GM12878 (cell line): ENCODE measurements at regions not wholly inside any gene's neighbourhood (a gene's known extent, or its start where the extent isn't known, plus 50 kb on each side); places are given as distances from the start of the nearest gene placed in this dataset.

ENCODE experiments used
- ATAC-seq: fragments of 200-7000 bp; cut with Tn5 transposase; 3 replicates; pipeline ENCODE4 v1.9.1; 2020; ENCODE audit warnings: mild to moderate bottlenecking, moderate library complexity
- BruUV-seq: library from RNA; stranded (reverse); fragments of 400-500 nt; replicated peaks from 2 replicates; lab custom pipeline; 2021; lab: Mats Ljungman, UMichigan
- CTCF ChIA-PET: fragments of 300-600 bp; sonication (Branson Sonifier 250); formaldehyde crosslinking; extraction: SDS; loops from one replicate; lab custom pipeline; 2021; ENCODE audit warnings: inconsistent platforms; lab: Yijun Ruan, JAX
- POLR2A ChIA-PET: fragments of 350-600 bp; formaldehyde crosslinking; extraction: SDS; loops from one replicate; lab custom pipeline; 2021; ENCODE audit warnings: inconsistent platforms; lab: Charles Lee
- RAD21 ChIA-PET: fragments of 300-600 bp; sonication (Branson Sonifier 250); formaldehyde crosslinking; loops from one replicate; lab custom pipeline; 2023; ENCODE audit warnings: antibody characterized with exemption; ENCODE audit not compliant: unreplicated experiment; lab: Charles Lee
- SMC1A ChIA-PET: fragments of 300-600 bp; sonication (Branson Sonifier 250); formaldehyde crosslinking; loops from one replicate; lab custom pipeline; 2023; ENCODE audit not compliant: unreplicated experiment, uncharacterized antibody; lab: Charles Lee
- DNase-seq: peaks from one replicate; pipeline ENCODE4 v3.0.0-alpha.2; 2011; ENCODE audit warnings: low read depth, low spot score
- FAIRE-seq: peaks from 3 replicates; lab custom pipeline; 2011; peaks lifted over from hg19 to GRCh38; lab: Jason Lieb, UNC
- H2AFZ ChIP-seq: 2 replicates; pipeline ENCODE4 v1.6.0; 2011; ENCODE audit warnings: low read depth, low read length, control low read depth; ENCODE audit not compliant: control insufficient read depth
- H3K27ac ChIP-seq: 2 replicates; pipeline ENCODE4 v1.5.1; 2011; ENCODE audit warnings: control low read depth; ENCODE audit not compliant: control insufficient read depth, insufficient read depth
- H3K27me3 ChIP-seq, 2 experiments: replicated peaks in 1 of 2; 2 replicates each; pipeline versions ENCODE4 v1.6.0 to v1.6.1; 2011; ENCODE audit warnings: low read length in 1 of 2; ENCODE audit not compliant: control insufficient read depth in 2 of 2, insufficient read depth in 2 of 2
- H3K36me3 ChIP-seq, 2 experiments: 2 replicates each; pipeline ENCODE4 v1.5.1; 2011; ENCODE audit warnings: low read length in 1 of 2; ENCODE audit not compliant: control insufficient read depth in 2 of 2, insufficient read depth in 2 of 2
- H3K4me1 ChIP-seq: 2 replicates; pipeline ENCODE4 v1.6.1; 2011; ENCODE audit warnings: mild to moderate bottlenecking, low read length, moderate library complexity, mixed read lengths; ENCODE audit not compliant: control insufficient read depth, insufficient read depth
- H3K4me2 ChIP-seq: 2 replicates; pipeline ENCODE4 v1.6.0; 2011; ENCODE audit warnings: control low read depth; ENCODE audit not compliant: control insufficient read depth, insufficient read depth
- H3K4me3 ChIP-seq: fragments of 200-600 bp; sonication (generic); 2 replicates; pipeline ENCODE4 v1.5.1; 2016
- H3K79me2 ChIP-seq: 2 replicates; pipeline ENCODE4 v1.6.0; 2011; ENCODE audit warnings: low read length; ENCODE audit not compliant: control insufficient read depth, insufficient read depth
- H3K9ac ChIP-seq: 2 replicates; pipeline ENCODE4 v1.8.0; 2011; ENCODE audit warnings: low read length, control low read depth, mixed read lengths; ENCODE audit not compliant: control insufficient read depth, insufficient read depth
- H3K9me3 ChIP-seq: replicated peaks from 3 replicates; pipeline ENCODE4 v1.5.1; 2011; ENCODE audit warnings: mild to moderate bottlenecking, low read length; ENCODE audit not compliant: control insufficient read depth, insufficient read depth
- H4K20me1 ChIP-seq: 2 replicates; pipeline ENCODE4 v1.6.0; 2011; ENCODE audit not compliant: control insufficient read depth, insufficient read depth
- ATF2 ChIP-seq: IDR thresholded peaks from 2 replicates; pipeline ENCODE4 v1.6.1; 2012; ENCODE audit warnings: low read length, inconsistent platforms
- CHD4 ChIP-seq: fragments of 200-600 bp; sonication (generic); IDR thresholded peaks from 2 replicates; pipeline ENCODE4 v1.6.1; 2016; ENCODE audit warnings: mild to moderate bottlenecking
- NFYB ChIP-seq: IDR thresholded peaks from 2 replicates; pipeline ENCODE4 v1.6.1; 2011; ENCODE audit warnings: low read depth, mild to moderate bottlenecking, low read length, improper control_type of control experiment, moderate library complexity; ENCODE audit not compliant: insufficient read depth
- PRDM15 ChIP-seq: fragments of 450-650 bp; formaldehyde crosslinking; IDR thresholded peaks from 2 replicates; pipeline ENCODE4 v1.4.0; 2020; ENCODE audit warnings: mild to moderate bottlenecking, moderate library complexity
- SMARCA5 ChIP-seq: fragments of 450-650 bp; IDR thresholded peaks from 2 replicates; pipeline ENCODE4 v1.6.1; 2017; ENCODE audit warnings: mild to moderate bottlenecking
- TBL1XR1 ChIP-seq: IDR thresholded peaks from 2 replicates; pipeline ENCODE4 v1.6.1; 2012; ENCODE audit warnings: low read depth, low read length, improper control_type of control experiment
- WGBS: methylation state at CpG from one replicate; pipeline ENCODE4 v1.1.6; 2016; ENCODE audit warnings: low lambda C conversion rate; ENCODE audit not compliant: insufficient replicate concordance, insufficient coverage; ENCODE audit errors: missing lambda C conversion rate; 5-methylcytosine and 5-hydroxymethylcytosine counted together
- in situ Hi-C: fragments of 300-500 bp; cut with MboI; formaldehyde crosslinking; loops from 9 replicates; pipeline ENCODE4 v1.14.3; 2018; ENCODE audit warnings: mixed read lengths
- intact Hi-C: fragments of 100-400 bp; cut with micrococcal nuclease; formaldehyde crosslinking; loops from one replicate; pipeline ENCODE4 v1.14.2; 2022; ENCODE audit not compliant: unreplicated experiment

GRCh38 chr2:107412209-107412904 is 414.3 kb upstream of the RGPD4 start (continued):
- TF ChIP-seq ATF2 (no peak), PRDM15 (no peak), CHD4 (no peak), SMARCA5 (no peak), TBL1XR1 (no peak)

DNA sequence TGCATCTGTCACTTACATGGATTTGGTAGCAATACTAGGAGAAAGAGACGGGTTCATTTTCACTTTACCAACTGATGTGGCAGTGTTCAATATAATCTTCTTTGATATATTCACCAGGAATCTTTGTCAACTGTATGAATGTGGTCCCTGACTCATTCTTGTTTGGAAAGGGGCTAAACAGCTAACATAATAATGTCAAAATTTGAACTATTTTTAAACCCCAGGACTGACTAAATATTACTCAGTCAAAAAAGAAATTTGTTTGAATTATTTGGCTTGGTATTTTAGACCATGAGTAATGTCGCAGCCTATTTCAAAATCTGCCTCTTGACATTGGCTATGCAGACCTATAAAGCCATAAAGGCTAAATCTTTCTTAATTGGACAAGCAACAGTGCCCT is 413.7 kb upstream of the RGPD4 start:
- H3K79me2 ChIP-seq = no peaks in the 10 kb centered on the region
- H3K36me3 ChIP-seq = no peaks in the 10 kb centered on the region
- no peak for FAIRE-seq
- DNase-seq = no peak
- no peaks in the 10 kb centered on the region for H4K20me1 ChIP-seq
- no peak for TF ChIP-seq NFYB
- WGBS = 0% methylated on average over 2 of the region's 2 CpGs
- no peak for ATAC-seq
- in situ Hi-C loops = no loop called here
- SMC1A ChIA-PET = no interaction called here
- CTCF ChIA-PET = no interaction called here
- RAD21 ChIA-PET = no interaction called here
- no TSS peak for BruUV-seq
- no peak overlapping the region for H3K4me2 ChIP-seq
- H3K4me1 ChIP-seq = no peaks in the 10 kb centered on the region
- no peak overlapping the region for H3K4me3 ChIP-seq
- POLR2A ChIA-PET = no interaction called here
- H3K27me3 ChIP-seq = no peaks in the 10 kb centered on the region
- no peak overlapping the region for H2AFZ ChIP-seq
- no peak overlapping the region for H3K27ac ChIP-seq
- intact Hi-C loops = no loop called here
- no peaks in the 10 kb centered on the region for H3K9me3 ChIP-seq
- H3K9ac ChIP-seq = no peak overlapping the region
